Neural cell (in vitro differentiated cells): ENCODE measurements at regions not wholly inside any gene's neighbourhood (a gene's known extent, or its start where the extent isn't known, plus 50 kb on each side); places are given as distances from the start of the nearest gene placed in this dataset.

Experiments used
- CTCF ChIP-seq: fragments of 450-650 bp; IDR thresholded peaks from 2 replicates; pipeline ENCODE4 v1.5.1; 2014; ENCODE audit warnings: antibody characterized with exemption, mild to moderate bottlenecking, moderate library complexity; ENCODE audit not compliant: poor library complexity, severe bottlenecking
- POLR2AphosphoS5 ChIP-seq: IDR thresholded peaks from 2 replicates; pipeline ENCODE4 v1.6.1; 2012
- REST ChIP-seq: IDR thresholded peaks from 2 replicates; pipeline ENCODE4 v1.6.1; 2012; ENCODE audit warnings: borderline replicate concordance

- no peak for TF ChIP-seq CTCF
- TF ChIP-seq REST: no peak
- TF ChIP-seq POLR2AphosphoS5: no peak
These were observed 176.4 kb downstream of the GATA3 start for GRCh38 chr10:8230902-8231301.
